HG03025 (cell line): ENCODE measurements at regions not wholly inside any gene's neighbourhood (a gene's known extent, or its start where the extent isn't known, plus 50 kb on each side); places are given as distances from the start of the nearest gene placed in this dataset.

Source experiments
- ATAC-seq: cut with Tn5 transposase; IDR thresholded peaks from one replicate; pipeline ENCODE4 v1.9.1; 2021; ENCODE audit warnings: mild to moderate bottlenecking, moderate library complexity; ENCODE audit not compliant: unreplicated experiment, low FRiP score

- no peak for ATAC-seq
These were observed 95.0 kb upstream of the KLF12 start for GRCh38 chr13:74229242-74229641.

GRCh38 chr13:74227476-74228158 is 93.4 kb upstream of the KLF12 start:
- no peak for ATAC-seq

GRCh38 chr13:74226791-74227475 is 92.7 kb upstream of the KLF12 start:
- no peak for ATAC-seq

- no peak for ATAC-seq
These were observed 87.5 kb upstream of the KLF12 start for GRCh38 chr13:74221752-74222151.

- ATAC-seq = no peak
These were observed 85.4 kb upstream of the KLF12 start for GRCh38 chr13:74219566-74219965.

GRCh38 chr13:74218291-74218690 is 84.1 kb upstream of the KLF12 start:
- ATAC-seq = no peak

GRCh38 chr13:74217811-74218210 is 83.6 kb upstream of the KLF12 start:
- no peak for ATAC-seq

GRCh38 chr13:74215420-74215819 is 81.2 kb upstream of the KLF12 start:
- ATAC-seq = no peak

GRCh38 chr13:74214321-74214720 is 80.1 kb upstream of the KLF12 start:
- no peak for ATAC-seq

GRCh38 chr13:74210693-74211393 is 76.6 kb upstream of the KLF12 start:
- no peak for ATAC-seq

- ATAC-seq = no peak
These were observed 72.7 kb upstream of the KLF12 start for GRCh38 chr13:74206855-74207254.

- no peak for ATAC-seq
These were observed 71.9 kb upstream of the KLF12 start for GRCh38 chr13:74206061-74206561.

GRCh38 chr13:74205313-74205690 is 71.1 kb upstream of the KLF12 start:
- no peak for ATAC-seq

- no peak for ATAC-seq
These were observed 70.6 kb upstream of the KLF12 start for GRCh38 chr13:74204602-74205312.

- ATAC-seq = no peak
These were observed 69.4 kb upstream of the KLF12 start for GRCh38 chr13:74203576-74203975.

- ATAC-seq = no peak
These were observed 68.1 kb upstream of the KLF12 start for GRCh38 chr13:74202129-74202813.

GRCh38 chr13:74201530-74201929 is 67.3 kb upstream of the KLF12 start:
- no peak for ATAC-seq

- ATAC-seq = no peak
These were observed 65.9 kb upstream of the KLF12 start for GRCh38 chr13:74200081-74200480.

- no peak for ATAC-seq
These were observed 63.6 kb upstream of the KLF12 start for GRCh38 chr13:74197677-74198429.

GRCh38 chr13:74194846-74195245 is 60.6 kb upstream of the KLF12 start:
- ATAC-seq = no peak
